HFFc6 (cell line): ENCODE measurements at regions not wholly inside any gene's neighbourhood (a gene's known extent, or its start where the extent isn't known, plus 50 kb on each side); places are given as distances from the start of the nearest gene placed in this dataset.

Experiments
- DNase-seq: peaks from one replicate; pipeline ENCODE4 v3.0.0-alpha.2; 2018
- H3K27ac Mint-ChIP-seq: 2 replicates; pipeline ENCODE4 v1.8.0; 2020; ENCODE audit warnings: mild to moderate bottlenecking, mixed read lengths
- H3K27me3 Mint-ChIP-seq: 2 replicates; pipeline ENCODE4 v1.8.0; 2021; ENCODE audit warnings: mild to moderate bottlenecking, moderate library complexity, mixed read lengths; ENCODE audit not compliant: insufficient read depth
- H3K36me3 Mint-ChIP-seq: 2 replicates; pipeline ENCODE4 v1.8.0; 2021; ENCODE audit warnings: low read depth, mixed read lengths
- H3K4me1 Mint-ChIP-seq: 2 replicates; pipeline ENCODE4 v1.8.0; 2020; ENCODE audit warnings: low read depth, mixed read lengths
- H3K4me3 Mint-ChIP-seq: 2 replicates; pipeline ENCODE4 v1.8.0; 2020; ENCODE audit warnings: mild to moderate bottlenecking, moderate library complexity, mixed read lengths
- H3K9me3 Mint-ChIP-seq: 2 replicates; pipeline ENCODE4 v1.8.0; 2020; ENCODE audit warnings: mild to moderate bottlenecking, mixed read lengths
- TF ChIP-seq, protein P1 (sequence below): fragments of 200-600 bp; sonication (generic); IDR thresholded peaks from 2 replicates; pipeline ENCODE4 v1.5.0; 2021; ENCODE audit warnings: antibody characterized with exemption, mild to moderate bottlenecking

DNA sequence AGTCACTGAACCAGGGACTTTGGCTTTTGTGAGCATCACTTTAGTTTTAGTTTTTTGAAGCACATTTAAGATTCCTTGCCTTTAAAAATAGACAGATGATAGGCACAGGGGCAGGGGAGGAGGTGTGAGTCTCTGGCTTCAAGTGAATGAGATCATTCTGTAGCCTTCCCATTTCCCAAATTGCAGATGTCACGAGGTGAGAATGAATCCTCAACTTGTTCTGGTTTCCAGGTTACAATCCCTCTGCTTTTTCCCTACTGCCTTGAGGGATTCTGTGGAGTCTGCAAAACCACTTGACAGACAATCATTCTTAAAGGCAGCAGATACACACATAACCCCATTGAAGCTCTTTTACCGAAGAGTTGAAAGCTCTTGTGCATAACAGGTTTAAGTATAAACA is 332.4 kb downstream of the DMAC1 start:
- TF ChIP-seq, protein P1, sequence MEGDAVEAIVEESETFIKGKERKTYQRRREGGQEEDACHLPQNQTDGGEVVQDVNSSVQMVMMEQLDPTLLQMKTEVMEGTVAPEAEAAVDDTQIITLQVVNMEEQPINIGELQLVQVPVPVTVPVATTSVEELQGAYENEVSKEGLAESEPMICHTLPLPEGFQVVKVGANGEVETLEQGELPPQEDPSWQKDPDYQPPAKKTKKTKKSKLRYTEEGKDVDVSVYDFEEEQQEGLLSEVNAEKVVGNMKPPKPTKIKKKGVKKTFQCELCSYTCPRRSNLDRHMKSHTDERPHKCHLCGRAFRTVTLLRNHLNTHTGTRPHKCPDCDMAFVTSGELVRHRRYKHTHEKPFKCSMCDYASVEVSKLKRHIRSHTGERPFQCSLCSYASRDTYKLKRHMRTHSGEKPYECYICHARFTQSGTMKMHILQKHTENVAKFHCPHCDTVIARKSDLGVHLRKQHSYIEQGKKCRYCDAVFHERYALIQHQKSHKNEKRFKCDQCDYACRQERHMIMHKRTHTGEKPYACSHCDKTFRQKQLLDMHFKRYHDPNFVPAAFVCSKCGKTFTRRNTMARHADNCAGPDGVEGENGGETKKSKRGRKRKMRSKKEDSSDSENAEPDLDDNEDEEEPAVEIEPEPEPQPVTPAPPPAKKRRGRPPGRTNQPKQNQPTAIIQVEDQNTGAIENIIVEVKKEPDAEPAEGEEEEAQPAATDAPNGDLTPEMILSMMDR = no peak
- Mint-ChIP-seq H3K36me3 (no peaks in the 10 kb centered on the region), H3K27ac (no peak overlapping the region), H3K4me1 (no peaks in the 10 kb centered on the region), H3K9me3 (peaks cover 7% of the 10 kb centered on the region), H3K27me3 (no peaks in the 10 kb centered on the region; the same call in none of the 2 replicates), H3K4me3 (no peak overlapping the region)
- DNase-seq = no peak

DNA sequence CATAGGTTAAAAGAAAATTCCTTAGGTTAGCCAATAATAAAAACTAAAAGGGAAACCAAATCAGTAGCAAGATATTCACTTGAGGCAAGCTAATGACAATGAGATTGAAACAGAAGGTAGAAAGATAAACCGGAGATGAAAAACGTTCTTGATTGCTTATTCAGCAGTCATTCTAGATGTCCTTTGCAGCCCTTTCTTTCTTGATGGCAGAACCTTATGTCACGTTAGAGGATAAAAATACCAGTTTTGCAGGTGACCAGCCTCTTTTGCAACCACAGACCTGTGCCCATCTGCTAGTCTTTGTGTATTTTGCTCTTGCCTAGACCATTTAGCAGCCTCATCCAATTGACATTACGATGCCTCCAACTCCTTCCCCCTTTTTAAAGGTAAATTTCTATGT is 337.8 kb downstream of the DMAC1 start:
- Mint-ChIP-seq H3K36me3 (no peaks in the 10 kb centered on the region), H3K27me3 (no peaks in the 10 kb centered on the region; the same call in none of the 2 replicates), H3K27ac (no peak overlapping the region), H3K4me3 (no peak overlapping the region), H3K4me1 (no peaks in the 10 kb centered on the region), H3K9me3 (peaks cover 5% of the 10 kb centered on the region; the same call in 1 of the 2 replicates)
- TF ChIP-seq, protein P1 = no peak
- no peak for DNase-seq

DNA sequence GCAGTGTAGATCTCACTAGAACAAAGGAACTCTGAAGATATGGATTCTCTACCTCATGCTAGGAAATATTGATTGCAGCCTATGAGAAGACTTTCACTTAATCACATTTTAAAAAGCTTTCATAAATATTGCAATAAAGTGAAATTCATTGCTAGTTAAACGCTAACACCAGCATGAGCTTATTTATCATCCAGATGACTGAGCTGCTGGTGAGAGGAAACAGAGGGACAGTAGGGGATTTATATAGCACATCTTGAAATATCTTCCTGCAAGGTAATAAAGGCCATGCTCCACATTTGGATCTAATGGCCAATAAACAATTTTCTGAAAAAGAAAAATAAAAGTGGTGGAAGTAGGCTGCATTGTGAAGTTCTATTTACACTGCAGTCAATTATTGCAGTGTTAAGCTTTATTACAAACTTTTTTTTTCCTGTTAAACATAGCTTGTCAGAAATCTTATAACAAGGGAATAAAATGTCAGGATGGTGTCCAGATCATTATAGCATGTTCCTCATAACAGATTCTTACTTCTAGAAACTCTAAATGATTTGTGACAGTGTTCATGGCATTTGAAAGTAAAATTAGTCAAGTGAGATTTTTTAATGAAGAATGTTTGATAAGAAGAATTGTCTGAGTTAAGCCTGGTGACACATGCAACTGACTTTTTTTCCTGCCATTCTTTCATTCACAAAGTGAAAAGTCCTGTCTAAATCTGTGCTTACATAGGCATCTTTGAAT is 342.6 kb downstream of the DMAC1 start:
- DNase-seq = no peak
- Mint-ChIP-seq H3K4me3 (no peak overlapping the region), H3K27me3 (no peaks in the 10 kb centered on the region; the same call in 1 of the 2 replicates), H3K27ac (no peak overlapping the region), H3K36me3 (no peaks in the 10 kb centered on the region), H3K4me1 (no peaks in the 10 kb centered on the region), H3K9me3 (peaks cover 15% of the 10 kb centered on the region)
- TF ChIP-seq, protein P1 = no peak

DNA sequence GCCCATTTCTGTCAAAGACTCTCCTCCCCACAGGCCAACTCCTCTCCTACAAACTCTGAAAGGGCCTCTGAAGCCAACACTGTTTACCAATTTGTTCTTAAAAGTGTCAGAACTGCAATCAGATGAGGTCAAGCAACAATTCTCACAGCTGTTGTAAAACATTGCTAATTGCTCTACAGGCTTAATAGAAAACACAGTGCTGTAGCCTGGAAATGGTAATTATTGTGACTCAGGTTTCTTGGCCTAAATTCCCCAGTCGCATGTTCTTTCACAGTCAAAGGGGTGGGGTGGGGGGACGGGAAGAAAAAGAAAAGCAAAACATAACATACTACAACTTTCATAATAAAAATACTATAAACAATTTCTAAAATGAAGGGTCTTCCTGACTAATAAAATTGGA is 343.2 kb downstream of the DMAC1 start:
- no peak for DNase-seq
- peaks cover 15% of the 10 kb centered on the region for H3K9me3 Mint-ChIP-seq
- H3K36me3 Mint-ChIP-seq = no peaks in the 10 kb centered on the region
- H3K4me1 Mint-ChIP-seq = no peaks in the 10 kb centered on the region
- no peaks in the 10 kb centered on the region; the same call in 1 of the 2 replicates for H3K27me3 Mint-ChIP-seq
- TF ChIP-seq, protein P1 = no peak
- no peak overlapping the region for H3K27ac Mint-ChIP-seq
- no peak overlapping the region for H3K4me3 Mint-ChIP-seq

DNA sequence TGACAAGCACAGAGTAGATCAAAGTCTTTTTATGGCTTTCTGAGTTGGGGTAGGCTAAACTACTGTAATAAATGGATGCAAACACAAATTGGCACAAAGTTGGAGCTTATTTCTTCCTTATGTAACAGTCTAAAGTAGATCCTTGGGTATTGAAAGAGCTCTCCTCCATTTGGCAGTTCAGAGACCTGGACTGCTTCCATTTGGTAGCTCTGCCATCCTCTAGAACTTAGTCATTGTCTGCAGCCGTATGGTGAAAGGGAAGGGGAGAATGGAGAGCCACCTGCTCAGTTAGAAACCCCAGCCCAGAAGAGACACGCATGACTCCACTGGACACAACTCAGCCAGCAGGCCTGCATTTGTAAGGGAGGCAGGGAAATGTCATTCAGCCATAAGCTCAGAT is 345.0 kb downstream of the DMAC1 start:
- TF ChIP-seq, protein P1 = no peak
- Mint-ChIP-seq H3K36me3 (no peaks in the 10 kb centered on the region), H3K27me3 (no peaks in the 10 kb centered on the region; the same call in none of the 2 replicates), H3K27ac (no peak overlapping the region), H3K4me1 (no peaks in the 10 kb centered on the region), H3K4me3 (no peak overlapping the region), H3K9me3 (peaks cover 24% of the 10 kb centered on the region)
- DNase-seq = no peak
